Type B pancreatic cell (in vitro differentiated cells): ENCODE measurements at regions not wholly inside any gene's neighbourhood (a gene's known extent, or its start where the extent isn't known, plus 50 kb on each side); places are given as distances from the start of the nearest gene placed in this dataset.

Experiments
- DNase-seq: peaks from one replicate; pipeline ENCODE4 v3.0.0; 2021; ENCODE audit warnings: mixed read lengths; ENCODE audit not compliant: unreplicated experiment; ENCODE audit errors: extremely low spot score
- H3K27ac Mint-ChIP-seq: 2 replicates; pipeline ENCODE4 v1.8.0; 2021; ENCODE audit warnings: mild to moderate bottlenecking, mixed read lengths
- H3K27me3 Mint-ChIP-seq: 2 replicates; pipeline ENCODE4 v1.8.0; 2021; ENCODE audit warnings: mixed read lengths
- H3K36me3 Mint-ChIP-seq: 2 replicates; pipeline ENCODE4 v1.8.0; 2021; ENCODE audit warnings: mixed read lengths
- H3K4me1 Mint-ChIP-seq: one replicate; pipeline ENCODE4 v1.8.0; 2021; ENCODE audit warnings: mixed read lengths; ENCODE audit not compliant: unreplicated experiment
- H3K4me3 Mint-ChIP-seq: 2 replicates; pipeline ENCODE4 v1.8.0; 2021; ENCODE audit warnings: mild to moderate bottlenecking, mixed read lengths
- H3K9me3 Mint-ChIP-seq: 2 replicates; pipeline ENCODE4 v1.8.0; 2021; ENCODE audit warnings: mixed read lengths
- CTCF ChIP-seq: fragments of 200-600 bp; sonication (generic); conservative IDR thresholded peaks from 2 replicates; pipeline ENCODE4 v1.5.0; 2021; ENCODE audit warnings: antibody characterized with exemption, mild to moderate bottlenecking

- Mint-ChIP-seq H3K4me1 (peaks cover 26% of the 10 kb centered on the region), H3K4me3 (no peak overlapping the region), H3K27me3 (peaks cover 5% of the 10 kb centered on the region), H3K9me3 (no peaks in the 10 kb centered on the region), H3K27ac (no peak overlapping the region), H3K36me3 (peaks cover 4% of the 10 kb centered on the region)
- no peak for DNase-seq
- TF ChIP-seq CTCF = no peak
Measured at GRCh38 chr6:14452567-14453527, 335.3 kb downstream of the CD83 start.

- TF ChIP-seq CTCF = no peak
- H3K27ac Mint-ChIP-seq = peak overlapping the region; percentile 77
- H3K4me1 Mint-ChIP-seq = peaks cover 26% of the 10 kb centered on the region
- H3K27me3 Mint-ChIP-seq = peaks cover 6% of the 10 kb centered on the region
- DNase-seq = no peak
- H3K4me3 Mint-ChIP-seq = no peak overlapping the region
- no peaks in the 10 kb centered on the region for H3K36me3 Mint-ChIP-seq
- no peaks in the 10 kb centered on the region for H3K9me3 Mint-ChIP-seq
Measured at GRCh38 chr6:14453712-14454472, 336.3 kb downstream of the CD83 start.

GRCh38 chr6:14454473-14454775 lies 336.9 kb downstream of the CD83 start:
- Mint-ChIP-seq H3K36me3 (no peaks in the 10 kb centered on the region), H3K9me3 (no peaks in the 10 kb centered on the region), H3K4me3 (no peak overlapping the region), H3K27ac (peak overlapping the region; percentile 77), H3K27me3 (peaks cover 6% of the 10 kb centered on the region), H3K4me1 (peaks cover 23% of the 10 kb centered on the region)
- TF ChIP-seq CTCF = no peak
- DNase-seq = no peak

- H3K4me3 Mint-ChIP-seq = no peak overlapping the region
- H3K9me3 Mint-ChIP-seq = no peaks in the 10 kb centered on the region
Measured at GRCh38 chr6:14455427-14455826, 337.9 kb downstream of the CD83 start.

More at GRCh38 chr6:14455427-14455826, 337.9 kb downstream of the CD83 start:
- TF ChIP-seq CTCF = no peak
- DNase-seq = no peak
- no peak overlapping the region for H3K27ac Mint-ChIP-seq
- peaks cover 13% of the 10 kb centered on the region for H3K4me1 Mint-ChIP-seq
- peaks cover 6% of the 10 kb centered on the region for H3K27me3 Mint-ChIP-seq
- no peaks in the 10 kb centered on the region for H3K36me3 Mint-ChIP-seq
